ENCODE measurements at regions not wholly inside any gene's neighbourhood (a gene's known extent, or its start where the extent isn't known, plus 50 kb on each side); places are given as distances from the start of the nearest gene placed in this dataset.

DNA sequence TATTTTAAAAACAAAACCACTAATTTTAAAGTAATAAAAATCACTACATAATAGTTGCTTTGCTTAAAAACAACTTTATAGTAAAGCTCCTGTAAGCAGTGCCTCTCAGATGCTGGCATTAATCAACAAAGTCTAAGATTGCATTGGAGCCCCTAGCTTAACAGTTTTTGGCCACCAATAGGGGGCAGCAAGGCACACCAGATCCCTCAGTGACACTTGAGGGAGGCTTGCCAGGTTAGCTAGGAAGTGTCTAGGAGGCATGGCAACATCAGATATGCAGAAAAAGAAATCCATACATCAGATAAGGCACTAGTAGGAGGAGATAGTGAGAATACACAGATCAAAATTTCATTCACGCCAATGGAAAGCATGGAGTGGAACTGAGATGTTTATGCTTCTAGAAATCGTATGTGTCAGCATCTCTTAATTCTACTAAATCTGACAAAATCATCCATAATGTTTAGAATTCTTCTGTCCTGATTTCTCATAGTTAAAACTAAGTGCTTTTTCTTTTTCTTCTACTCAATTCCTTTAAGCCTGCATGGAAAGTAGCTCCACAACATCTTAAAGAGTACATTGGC is 73.6 kb upstream of the PAM start:
- TF ChIP-seq TAF1 (IDR thresholded peaks at IDR 0.05; ENCODE audit: low read depth, low read length) (no peak), POLR2A (IDR thresholded peaks at IDR 0.05; ENCODE audit: low read depth, low read length) (no peak), POLR2AphosphoS5 (IDR thresholded peaks at IDR 0.05; ENCODE audit: low read depth, low read length) (no peak), POU2F2 (IDR thresholded peaks at IDR 0.05; ENCODE audit: low read depth, low read length) (no peak), PAX5 (IDR thresholded peaks at IDR 0.05; ENCODE audit: insufficient read depth, low read length, severe bottlenecking) (no peak)
